ENCODE measurements at regions not wholly inside any gene's neighbourhood (a gene's known extent, or its start where the extent isn't known, plus 50 kb on each side); places are given as distances from the start of the nearest gene placed in this dataset.

GRCh38 chr16:65476448-65476955 lies 354.6 kb upstream of the CDH11 start:
- Histone ChIP-seq H3K9me3 (ENCODE audit: low read length) (no peaks in the 10 kb centered on the region), H3K27ac (ENCODE audit: extremely low read length, insufficient read depth, low read length) (no peak overlapping the region), H3K79me2 (ENCODE audit: insufficient read depth, low read length) (no peaks in the 10 kb centered on the region), H3K9ac (ENCODE audit: insufficient read depth, low read depth, low read length) (no peak overlapping the region), H3K4me1 (ENCODE audit: insufficient read depth, low read length) (no peaks in the 10 kb centered on the region), H3K36me3 (replicated peaks in 1 of 2; ENCODE audit: control insufficient read depth in 1 of 2, insufficient read depth in 2 of 2, low read length in 2 of 2) (no peaks in the 10 kb centered on the region), H3K27me3 (ENCODE audit: control insufficient read depth in 1 of 2, insufficient read depth in 2 of 2, low read length in 2 of 2) (no peaks in the 10 kb centered on the region), H4K20me1 (ENCODE audit: insufficient read depth, low read length) (no peaks in the 10 kb centered on the region), H2AFZ (ENCODE audit: low read length) (no peak overlapping the region), H3K4me2 (ENCODE audit: low read depth, low read length) (no peak overlapping the region), H3K4me3 (replicated peaks in 1 of 3; ENCODE audit: insufficient read depth in 1 of 3, low read depth in 2 of 3, low read length in 3 of 3) (no peak overlapping the region)
- intact Hi-C loops (cut with micrococcal nuclease; ENCODE audit: unreplicated experiment) (no loop called here), in situ Hi-C loops (cut with HindIII; ENCODE audit: extremely low pct_ligation_motif_present, low pct_unique_long_range_greater_than_20kb) (no loop called here)
- 0% methylated on average over 4 of the region's 5 CpGs for WGBS (ENCODE audit: low lambda C conversion rate)
- no peak for FAIRE-seq
- TF ChIP-seq ZC3H13 (CRISPR knock-in tag; IDR thresholded peaks at IDR 0.05) (no peak), ZNF530 (CRISPR knock-in tag; IDR thresholded peaks at IDR 0.05; ENCODE audit: low read depth) (no peak), SSRP1 (CRISPR knock-in tag; IDR thresholded peaks at IDR 0.05) (no peak), ZSCAN25 (CRISPR knock-in tag; IDR thresholded peaks at IDR 0.05) (no peak), MZF1 (CRISPR knock-in tag; IDR thresholded peaks at IDR 0.05; ENCODE audit: borderline replicate concordance) (no peak), PREB (CRISPR knock-in tag; IDR thresholded peaks at IDR 0.05) (no peak)
- no TSS peak for BruUV-seq (replicated peaks)
- no peak for ATAC-seq
- ChIA-PET CTCF (ENCODE audit: low intra/inter-chr PET ratio, low total read pairs) (no interaction called here), POLR2A (no interaction called here)
- no peak for DNase-seq (ENCODE audit: low spot score)

- WGBS (ENCODE audit: low lambda C conversion rate): 11% methylated on average over 3 of the region's 3 CpGs
- in situ Hi-C loops (cut with HindIII; ENCODE audit: extremely low pct_ligation_motif_present, low pct_unique_long_range_greater_than_20kb): no loop called here
- CTCF ChIA-PET (ENCODE audit: low intra/inter-chr PET ratio, low total read pairs): no interaction called here
- no peak for TF ChIP-seq ARID4A (CRISPR knock-in tag; IDR thresholded peaks at IDR 0.05; ENCODE audit: borderline replicate concordance)
- TF ChIP-seq AGO2 (optimal IDR thresholded peaks at IDR 0.05; ENCODE audit: low read depth, low read length): no peak
- no peak for TF ChIP-seq KLF12 (CRISPR knock-in tag; IDR thresholded peaks at IDR 0.05; ENCODE audit: borderline replicate concordance)
- TF ChIP-seq HINFP (CRISPR knock-in tag; IDR thresholded peaks at IDR 0.05; ENCODE audit: low read depth): no peak
- no peak for TF ChIP-seq ATRX (CRISPR knock-in tag; IDR thresholded peaks at IDR 0.05; ENCODE audit: borderline replicate concordance)
- TF ChIP-seq NFKB2 (CRISPR knock-in tag; IDR thresholded peaks at IDR 0.05; ENCODE audit: borderline replicate concordance): no peak
- no peak for TF ChIP-seq DMAP1 (CRISPR knock-in tag; IDR thresholded peaks at IDR 0.05)
- TF ChIP-seq BORCS8-MEF2B (CRISPR knock-in tag; IDR thresholded peaks at IDR 0.05): no peak
Measured at GRCh38 chr16:65473699-65474098, 351.8 kb upstream of the CDH11 start.

More at GRCh38 chr16:65473699-65474098, 351.8 kb upstream of the CDH11 start:
- Histone ChIP-seq H3K79me2 (ENCODE audit: insufficient read depth, low read length) (no peaks in the 10 kb centered on the region), H3K4me2 (ENCODE audit: low read depth, low read length) (no peak overlapping the region), H3K36me3 (replicated peaks in 1 of 2; ENCODE audit: control insufficient read depth in 1 of 2, insufficient read depth in 2 of 2, low read length in 2 of 2) (no peaks in the 10 kb centered on the region), H3K27me3 (ENCODE audit: control insufficient read depth in 1 of 2, insufficient read depth in 2 of 2, low read length in 2 of 2) (no peaks in the 10 kb centered on the region), H3K27ac (ENCODE audit: extremely low read length, insufficient read depth, low read length) (no peak overlapping the region), H3K9ac (ENCODE audit: insufficient read depth, low read depth, low read length) (no peak overlapping the region), H4K20me1 (ENCODE audit: insufficient read depth, low read length) (no peaks in the 10 kb centered on the region), H3K4me1 (ENCODE audit: insufficient read depth, low read length) (no peaks in the 10 kb centered on the region), H3K9me3 (ENCODE audit: low read length) (no peaks in the 10 kb centered on the region), H2AFZ (ENCODE audit: low read length) (no peak overlapping the region), H3K4me3 (replicated peaks in 1 of 3; ENCODE audit: insufficient read depth in 1 of 3, low read depth in 2 of 3, low read length in 3 of 3) (no peak overlapping the region)
- BruUV-seq (replicated peaks): no TSS peak
- FAIRE-seq: no peak
- POLR2A ChIA-PET: no interaction called here
- DNase-seq (ENCODE audit: low spot score): no peak
- intact Hi-C loops (cut with micrococcal nuclease; ENCODE audit: unreplicated experiment): no loop called here
- ATAC-seq: no peak
